IMR-90 (cell line): ENCODE measurements at regions not wholly inside any gene's neighbourhood (a gene's known extent, or its start where the extent isn't known, plus 50 kb on each side); places are given as distances from the start of the nearest gene placed in this dataset.
"Not testable (repeated sequence)": the region's sequence is repeated elsewhere in the genome, so short reads cannot be mapped to it uniquely, and the experiment has no call there.

ENCODE experiments used
- ATAC-seq: fragments of 200-7000 bp; cut with Tn5 transposase; 2 replicates; pipeline ENCODE4 v1.9.1; 2020; ENCODE audit warnings: low read depth, mild to moderate bottlenecking, moderate library complexity
- BruUV-seq: library from RNA; stranded (reverse); fragments of 400-500 nt; replicated peaks from 2 replicates; lab custom pipeline; 2021; lab: Mats Ljungman, UMichigan
- CTCF ChIA-PET: fragments of 300-600 bp; formaldehyde crosslinking; extraction: SDS; loops from one replicate; lab custom pipeline; 2021; ENCODE audit warnings: antibody characterized with exemption; lab: Yijun Ruan, JAX
- POLR2A ChIA-PET: fragments of 300-600 bp; sonication (Branson Sonifier 250); formaldehyde crosslinking; loops from one replicate; lab custom pipeline; 2022; ENCODE audit warnings: antibody characterized with exemption; ENCODE audit not compliant: unreplicated experiment; lab: Charles Lee
- DNase-seq: peaks from one replicate; pipeline ENCODE4 v3.0.0; 2013
- H2AFZ ChIP-seq: replicated peaks from 2 replicates; pipeline ENCODE3; 2013; ENCODE audit warnings: low read length, mild to moderate bottlenecking; ENCODE audit not compliant: poor library complexity
- H2AK5ac ChIP-seq: 2 replicates; pipeline ENCODE4 v1.6.1; 2013; ENCODE audit warnings: low read depth, low read length, inconsistent platforms
- H2AK9ac ChIP-seq: replicated peaks from 2 replicates; pipeline ENCODE3; 2013; ENCODE audit warnings: mild to moderate bottlenecking, low read depth, low read length, moderate library complexity; ENCODE audit not compliant: poor library complexity
- H2BK120ac ChIP-seq: 2 replicates; pipeline ENCODE4 v1.6.1; 2013; ENCODE audit warnings: low read depth, low read length, inconsistent platforms
- H2BK15ac ChIP-seq: 3 replicates; pipeline ENCODE4 v1.6.1; 2013; ENCODE audit warnings: low read depth, low read length, inconsistent platforms
- H2BK20ac ChIP-seq: 2 replicates; pipeline ENCODE4 v1.6.1; 2013; ENCODE audit warnings: low read depth, mild to moderate bottlenecking, inconsistent platforms, low read length, moderate library complexity
- H2BK5ac ChIP-seq: 2 replicates; pipeline ENCODE4 v1.6.1; 2013; ENCODE audit warnings: mild to moderate bottlenecking, low read depth, low read length, inconsistent platforms; ENCODE audit not compliant: poor library complexity, severe bottlenecking
- H3K14ac ChIP-seq: replicated peaks from 2 replicates; pipeline ENCODE4 v1.6.1; 2013; ENCODE audit warnings: low read depth, low read length, inconsistent platforms
- H3K18ac ChIP-seq: 2 replicates; pipeline ENCODE4 v1.6.1; 2013; ENCODE audit warnings: low read depth, low read length, control low read depth
- H3K23ac ChIP-seq: 2 replicates; pipeline ENCODE4 v1.6.1; 2013; ENCODE audit warnings: low read depth, low read length, inconsistent platforms
- H3K27ac ChIP-seq: 2 replicates; pipeline ENCODE4 v1.5.1; 2013; ENCODE audit warnings: mild to moderate bottlenecking, control low read depth, low read length; ENCODE audit not compliant: insufficient read depth
- H3K27me3 ChIP-seq: 2 replicates; pipeline ENCODE4 v1.6.1; 2013; ENCODE audit warnings: low read length; ENCODE audit not compliant: control insufficient read depth, insufficient read depth
- H3K36me3 ChIP-seq: 2 replicates; pipeline ENCODE4 v1.6.1; 2013; ENCODE audit warnings: low read length, mixed read lengths; ENCODE audit not compliant: control insufficient read depth, insufficient read depth
- H3K4ac ChIP-seq: 2 replicates; pipeline ENCODE4 v1.6.1; 2013; ENCODE audit warnings: low read depth, low read length, inconsistent platforms
- H3K4me1 ChIP-seq: 2 replicates; pipeline ENCODE4 v1.6.1; 2013; ENCODE audit warnings: low read length, mixed read lengths; ENCODE audit not compliant: control insufficient read depth, insufficient read depth
- H3K4me2 ChIP-seq: 2 replicates; pipeline ENCODE4 v1.6.1; 2013; ENCODE audit warnings: low read depth, mild to moderate bottlenecking, control low read depth, low read length, moderate library complexity
- H3K4me3 ChIP-seq: 2 replicates; pipeline ENCODE4 v1.5.1; 2013; ENCODE audit warnings: low read depth, mild to moderate bottlenecking, control low read depth, low read length, moderate library complexity; ENCODE audit not compliant: insufficient read depth
- H3K56ac ChIP-seq: 2 replicates; pipeline ENCODE4 v1.6.1; 2013; ENCODE audit warnings: low read length, inconsistent platforms; ENCODE audit not compliant: insufficient read depth; ENCODE audit errors: extremely low read depth
- H3K79me1 ChIP-seq, 2 experiments: 2 replicates each; pipeline ENCODE4 v1.6.1; 2013; ENCODE audit warnings: low read length in 2 of 2, inconsistent platforms in 1 of 2, low read depth in 1 of 2
- H3K9ac ChIP-seq: 2 replicates; pipeline ENCODE4 v1.6.1; 2013; ENCODE audit warnings: low read depth, low read length, control low read depth
- H3K9me1 ChIP-seq: 2 replicates; pipeline ENCODE4 v1.6.1; 2013; ENCODE audit warnings: low read length, inconsistent platforms; ENCODE audit not compliant: insufficient read depth
- H3K9me3 ChIP-seq: 2 replicates; pipeline ENCODE4 v1.6.1; 2013; ENCODE audit warnings: low read length; ENCODE audit not compliant: control insufficient read depth, insufficient read depth
- H4K20me1 ChIP-seq: 2 replicates; pipeline ENCODE4 v1.6.1; 2013; ENCODE audit warnings: low read length, inconsistent platforms; ENCODE audit not compliant: insufficient read depth
- H4K5ac ChIP-seq: 2 replicates; pipeline ENCODE4 v1.6.1; 2013; ENCODE audit warnings: mild to moderate bottlenecking, low read depth, low read length, control low read depth
- H4K8ac ChIP-seq, 2 experiments: 2 replicates each; pipeline ENCODE4 v1.6.1; 2013; ENCODE audit warnings: low read depth in 2 of 2, low read length in 2 of 2, control low read depth in 1 of 2, inconsistent platforms in 1 of 2
- H4K91ac ChIP-seq: 2 replicates; pipeline ENCODE4 v1.6.1; 2013; ENCODE audit warnings: low read depth, low read length, inconsistent platforms; ENCODE audit not compliant: insufficient read depth
- WGBS, 2 experiments: methylation state at CpG; one replicate each; pipeline versions ENCODE4 v1.1.5 to v1.1.7; 2013; ENCODE audit warnings: missing lambda C conversion rate in 2 of 2; ENCODE audit not compliant: insufficient read length in 1 of 2; ENCODE audit errors: extremely low coverage in 2 of 2; 5-methylcytosine and 5-hydroxymethylcytosine counted together
- dilution Hi-C: fragments of 300-500 bp; cut with HindIII; formaldehyde crosslinking; loops from one replicate; pipeline ENCODE4 v1.14.3; 2018; ENCODE audit warnings: low sequenced_read_pairs; ENCODE audit not compliant: unreplicated experiment
- in situ Hi-C: fragments of 300-500 bp; cut with MboI; formaldehyde crosslinking; loops from 3 replicates; pipeline ENCODE4 v1.14.3; 2019; ENCODE audit warnings: low sequenced_read_pairs, inconsistent platforms, mixed read lengths
- intact Hi-C: fragments of 100-400 bp; cut with micrococcal nuclease; formaldehyde crosslinking; loops from 2 replicates; pipeline ENCODE4 v1.10.0; 2022

GRCh38 chr16:33731167-33731566, 271.8 kb downstream of the TP53TG3F start:
- BruUV-seq, H3K36me3 ChIP-seq, H3K27ac ChIP-seq, H2BK15ac ChIP-seq, H3K27me3 ChIP-seq, H3K4me2 ChIP-seq, H2BK120ac ChIP-seq, DNase-seq, H2AFZ ChIP-seq, H2BK5ac ChIP-seq, H3K4me1 ChIP-seq, in situ Hi-C loops, H4K8ac ChIP-seq, H3K9me1 ChIP-seq, H3K56ac ChIP-seq, H3K18ac ChIP-seq, dilution Hi-C loops, H3K14ac ChIP-seq, H4K91ac ChIP-seq, CTCF ChIA-PET, H2BK20ac ChIP-seq, H3K4me3 ChIP-seq, H3K23ac ChIP-seq, H4K20me1 ChIP-seq, H3K9me3 ChIP-seq, H3K79me1 ChIP-seq, H4K5ac ChIP-seq, POLR2A ChIA-PET, H2AK5ac ChIP-seq, H3K4ac ChIP-seq, H2AK9ac ChIP-seq, H3K9ac ChIP-seq, intact Hi-C loops, ATAC-seq: not testable (repeated sequence)
- no CpG with 5 or more reads among the region's 4 CpGs for WGBS, 2 experiments

- CTCF ChIA-PET, H4K91ac ChIP-seq, H3K9me3 ChIP-seq, H3K36me3 ChIP-seq, in situ Hi-C loops, H3K79me1 ChIP-seq, BruUV-seq, H3K4me2 ChIP-seq, H2AFZ ChIP-seq, H4K20me1 ChIP-seq, H3K4ac ChIP-seq, H3K23ac ChIP-seq, H2AK9ac ChIP-seq, intact Hi-C loops, H3K9me1 ChIP-seq, H3K27ac ChIP-seq, H2BK120ac ChIP-seq, H4K8ac ChIP-seq, H3K18ac ChIP-seq, H3K9ac ChIP-seq, H2BK15ac ChIP-seq, H2BK5ac ChIP-seq, H3K27me3 ChIP-seq, H3K4me1 ChIP-seq, H2BK20ac ChIP-seq, H3K4me3 ChIP-seq, ATAC-seq, dilution Hi-C loops, H2AK5ac ChIP-seq, DNase-seq, H3K14ac ChIP-seq, H4K5ac ChIP-seq, POLR2A ChIA-PET, H3K56ac ChIP-seq: not testable (repeated sequence)
- WGBS, 2 experiments: no CpG with 5 or more reads among the region's 2 CpGs
These were observed 275.2 kb downstream of the TP53TG3F start for GRCh38 chr16:33734650-33735049.
